ENCODE measurements at regions not wholly inside any gene's neighbourhood (a gene's known extent, or its start where the extent isn't known, plus 50 kb on each side); places are given as distances from the start of the nearest gene placed in this dataset.

DNA sequence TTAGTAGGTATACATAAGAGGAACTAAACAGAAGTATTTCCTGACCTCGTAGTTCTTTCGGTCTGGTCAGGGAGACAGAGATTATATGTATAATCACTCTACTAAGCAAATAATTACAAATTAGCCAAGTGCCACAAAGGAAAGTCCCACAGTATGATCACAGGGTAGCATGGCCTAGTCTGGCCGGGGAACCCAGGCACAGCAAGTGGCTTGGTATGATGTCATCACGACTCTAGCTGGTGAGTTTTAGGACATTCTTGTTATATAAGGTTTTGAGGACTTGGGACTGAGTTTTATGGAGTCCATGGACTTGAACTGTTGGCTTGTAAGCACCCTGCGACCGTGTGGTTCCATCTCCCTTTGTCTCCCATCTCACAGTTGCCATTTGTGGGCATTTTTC lies 316.5 kb upstream of the ZFHX3 start:
- TF ChIP-seq, protein P1, sequence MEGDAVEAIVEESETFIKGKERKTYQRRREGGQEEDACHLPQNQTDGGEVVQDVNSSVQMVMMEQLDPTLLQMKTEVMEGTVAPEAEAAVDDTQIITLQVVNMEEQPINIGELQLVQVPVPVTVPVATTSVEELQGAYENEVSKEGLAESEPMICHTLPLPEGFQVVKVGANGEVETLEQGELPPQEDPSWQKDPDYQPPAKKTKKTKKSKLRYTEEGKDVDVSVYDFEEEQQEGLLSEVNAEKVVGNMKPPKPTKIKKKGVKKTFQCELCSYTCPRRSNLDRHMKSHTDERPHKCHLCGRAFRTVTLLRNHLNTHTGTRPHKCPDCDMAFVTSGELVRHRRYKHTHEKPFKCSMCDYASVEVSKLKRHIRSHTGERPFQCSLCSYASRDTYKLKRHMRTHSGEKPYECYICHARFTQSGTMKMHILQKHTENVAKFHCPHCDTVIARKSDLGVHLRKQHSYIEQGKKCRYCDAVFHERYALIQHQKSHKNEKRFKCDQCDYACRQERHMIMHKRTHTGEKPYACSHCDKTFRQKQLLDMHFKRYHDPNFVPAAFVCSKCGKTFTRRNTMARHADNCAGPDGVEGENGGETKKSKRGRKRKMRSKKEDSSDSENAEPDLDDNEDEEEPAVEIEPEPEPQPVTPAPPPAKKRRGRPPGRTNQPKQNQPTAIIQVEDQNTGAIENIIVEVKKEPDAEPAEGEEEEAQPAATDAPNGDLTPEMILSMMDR (conservative IDR thresholded peaks at IDR 0.05; ENCODE audit: low read length) = no peak
- no peak for TF ChIP-seq EZH2phosphoT487 (IDR thresholded peaks at IDR 0.05; ENCODE audit: borderline replicate concordance, low read depth, low read length)

Data from OCI-LY7 (cell line).